GM21526 (cell line): ENCODE measurements at regions not wholly inside any gene's neighbourhood (a gene's known extent, or its start where the extent isn't known, plus 50 kb on each side); places are given as distances from the start of the nearest gene placed in this dataset.

ENCODE experiments used
- ATAC-seq: cut with Tn5 transposase; IDR thresholded peaks from one replicate; pipeline ENCODE4 v1.9.1; 2021; ENCODE audit warnings: moderate library complexity; ENCODE audit not compliant: unreplicated experiment, low FRiP score

DNA sequence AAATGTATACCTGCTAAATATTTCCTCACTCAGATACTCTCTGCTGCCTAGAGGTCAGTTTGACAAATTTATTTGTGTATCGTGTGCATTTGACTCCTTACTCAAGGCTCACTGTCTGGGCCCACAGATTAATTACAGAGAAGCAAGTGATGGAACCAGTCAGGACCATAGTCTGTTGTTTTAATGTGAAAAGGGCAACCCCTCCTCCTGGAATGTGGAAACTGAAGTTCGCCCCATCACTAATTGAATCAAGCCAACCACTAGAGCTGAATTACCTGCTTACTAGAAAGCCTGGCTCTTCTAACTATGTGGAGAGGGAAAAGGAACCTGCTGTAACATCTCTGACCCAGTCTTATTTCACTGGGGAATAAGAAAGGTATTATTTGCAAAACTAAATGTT, 199.9 kb upstream of the KRR1 start:
- ATAC-seq: no peak

GRCh38 chr12:75710361-75711069, 199.1 kb upstream of the KRR1 start:
- ATAC-seq: no peak

DNA sequence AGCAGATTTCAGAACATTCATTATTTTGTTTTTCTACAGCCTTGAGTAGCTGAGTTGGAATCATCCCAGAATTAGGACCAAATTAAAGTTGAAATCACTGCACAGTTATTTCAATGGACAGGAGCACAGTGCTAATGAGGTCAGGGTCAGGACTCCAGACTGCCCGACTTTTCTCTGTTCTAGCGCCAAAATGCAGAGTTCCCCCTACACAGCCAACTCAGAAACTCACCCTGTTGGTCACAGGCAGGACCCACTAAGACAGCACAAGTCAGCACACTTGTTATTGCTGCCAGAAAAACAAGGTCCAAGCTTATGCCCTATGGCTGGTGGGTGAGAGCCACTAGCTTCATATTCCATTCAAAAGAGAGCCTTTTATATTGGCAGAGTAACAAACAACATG, 198.1 kb upstream of the KRR1 start:
- ATAC-seq: no peak

GRCh38 chr12:75708802-75709201, 197.4 kb upstream of the KRR1 start:
- no peak for ATAC-seq

DNA sequence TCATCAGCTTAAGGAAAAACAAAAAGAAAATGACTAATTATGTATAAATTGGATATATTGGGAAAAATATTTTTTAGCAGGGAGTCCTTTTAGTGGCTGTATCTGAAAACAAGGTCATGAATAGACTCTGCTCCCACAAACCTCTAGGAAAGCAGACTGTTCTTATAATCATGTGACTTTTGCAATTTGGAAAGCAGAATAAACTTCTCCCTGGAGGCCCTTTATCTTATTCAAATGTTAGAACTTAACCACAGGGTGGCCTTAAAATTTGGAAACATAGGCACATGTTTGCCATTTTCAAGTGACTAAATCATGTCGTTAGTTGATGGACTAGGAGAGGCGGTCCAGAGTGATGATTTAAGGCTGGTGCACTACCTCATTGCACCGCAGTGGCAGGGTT, 196.6 kb upstream of the KRR1 start:
- ATAC-seq: no peak

- no peak for ATAC-seq
Measured at GRCh38 chr12:75706786-75707605, 195.6 kb upstream of the KRR1 start.

- ATAC-seq: no peak
Measured at GRCh38 chr12:75705749-75706711, 194.6 kb upstream of the KRR1 start.

DNA sequence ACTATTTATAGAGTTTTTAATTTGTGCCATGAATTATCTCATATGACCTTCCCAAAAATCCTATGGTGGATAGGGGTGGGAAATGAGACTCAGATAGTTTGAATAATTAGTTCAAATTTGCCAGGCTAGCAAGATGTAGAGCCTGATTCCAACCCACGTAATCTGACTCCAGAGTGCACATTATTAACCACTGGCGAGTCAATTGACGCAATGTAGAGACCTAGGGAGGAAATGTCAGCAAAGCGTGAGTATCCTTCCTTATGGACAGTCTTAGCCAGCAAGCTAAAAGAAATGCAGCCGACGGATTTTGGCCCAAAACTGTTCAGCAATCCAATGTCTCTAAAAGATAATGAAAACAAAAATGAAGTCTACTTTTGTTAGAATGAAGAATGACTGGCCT, 193.3 kb upstream of the KRR1 start:
- ATAC-seq: no peak

GRCh38 chr12:75704208-75704607, 192.8 kb upstream of the KRR1 start:
- ATAC-seq: no peak

GRCh38 chr12:75703131-75703530, 191.7 kb upstream of the KRR1 start:
- ATAC-seq: no peak

DNA sequence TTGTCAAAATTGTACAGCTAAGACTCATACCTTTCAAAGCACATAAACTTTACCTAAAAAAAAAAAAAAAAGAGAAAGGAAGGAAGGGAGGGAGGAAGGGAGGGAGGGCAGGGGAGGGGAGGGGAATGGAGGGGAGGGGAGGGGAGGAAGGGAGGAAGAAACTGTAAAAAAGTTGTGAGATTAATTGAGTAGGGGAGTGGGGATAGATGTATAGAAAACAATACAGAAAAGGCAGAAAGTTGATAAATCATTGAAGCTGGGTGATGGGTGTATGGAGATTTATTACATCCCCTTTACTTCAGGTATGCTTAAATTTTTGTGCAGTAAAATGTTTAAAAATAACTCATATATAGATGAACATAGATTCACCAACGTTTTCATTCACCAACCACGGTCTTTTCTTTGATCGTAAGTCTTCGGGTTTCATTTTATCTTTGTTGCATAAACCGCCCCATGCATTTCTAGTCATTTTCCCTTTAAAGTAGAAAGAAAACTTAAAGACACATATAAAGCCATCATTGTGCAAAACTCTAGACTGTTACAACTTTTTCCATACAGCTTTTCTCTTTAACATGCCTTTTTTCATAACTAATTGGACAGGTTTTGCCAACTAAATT, 191.2 kb upstream of the KRR1 start:
- ATAC-seq: no peak

DNA sequence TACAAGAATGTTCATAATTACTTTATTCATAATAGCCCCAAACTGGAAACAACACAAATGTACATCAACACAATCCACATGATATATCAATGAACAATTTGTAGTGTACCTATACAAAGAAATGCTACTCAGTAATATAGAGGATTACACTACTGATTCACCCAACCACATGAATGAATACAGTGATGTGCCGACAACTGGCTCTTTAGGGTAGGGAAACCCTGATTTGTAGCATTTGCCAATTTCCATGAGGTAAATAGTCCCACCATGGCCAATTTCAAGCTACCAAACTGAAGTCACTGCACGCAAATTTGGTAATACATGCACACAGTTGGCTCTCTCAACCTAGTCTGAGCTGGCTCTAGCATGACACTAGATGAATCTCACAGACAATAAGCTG, 190.4 kb upstream of the KRR1 start:
- no peak for ATAC-seq

DNA sequence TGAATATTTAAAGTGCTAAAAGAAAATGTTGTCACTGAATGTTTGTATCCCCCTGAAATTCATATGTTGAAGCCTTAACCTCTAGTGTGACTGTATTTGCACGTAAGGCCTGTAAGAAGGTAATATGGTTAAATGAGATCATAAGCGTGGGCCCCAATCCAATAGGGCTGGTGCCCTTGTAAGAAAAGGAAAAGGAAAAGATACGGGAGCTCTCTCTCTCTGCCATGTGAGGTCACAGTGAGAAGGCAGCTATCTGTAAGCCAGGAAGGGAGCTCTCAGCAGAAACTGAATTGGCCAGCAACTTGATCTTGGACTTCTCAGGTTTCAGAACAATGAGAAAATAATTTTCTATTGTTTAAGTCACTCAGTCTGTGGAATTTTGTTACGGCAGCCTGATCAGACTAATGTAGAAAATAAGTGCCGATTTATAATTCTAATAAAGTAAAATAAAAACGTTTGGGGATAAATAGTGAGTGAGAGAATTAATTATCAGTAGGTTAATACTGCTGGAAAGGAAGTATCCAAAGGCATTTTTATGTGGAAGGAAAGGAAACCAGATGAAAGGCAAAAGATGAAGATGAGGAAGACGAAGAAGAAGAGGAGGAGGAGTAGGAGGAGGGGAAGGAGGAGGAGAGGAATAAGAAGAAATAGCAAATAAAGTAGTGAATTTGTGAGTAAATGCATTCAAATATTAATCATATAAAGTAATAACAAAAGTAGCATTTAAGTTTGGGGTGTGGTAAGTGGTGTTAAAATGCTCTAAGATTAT, 188.5 kb upstream of the KRR1 start:
- no peak for ATAC-seq

DNA sequence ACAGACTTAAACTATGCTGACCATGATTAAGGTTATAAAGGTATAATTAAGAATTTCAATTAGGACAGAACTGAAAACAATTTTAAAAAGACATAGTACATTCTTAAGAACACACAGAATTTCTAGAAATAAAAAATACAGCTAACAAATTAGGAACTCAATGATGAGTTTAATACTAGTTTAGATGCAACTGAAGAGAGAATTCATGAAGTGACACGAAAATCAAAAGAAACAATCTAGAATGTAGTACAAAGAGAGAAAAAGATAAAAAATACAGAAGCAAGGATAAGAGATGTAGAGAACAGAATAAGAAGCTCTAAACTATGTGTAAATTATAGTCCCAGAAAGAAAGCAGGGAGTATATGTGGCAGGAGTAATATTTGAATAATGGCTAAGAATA, 187.8 kb upstream of the KRR1 start:
- no peak for ATAC-seq

GRCh38 chr12:75698052-75698451, 186.6 kb upstream of the KRR1 start:
- no peak for ATAC-seq

DNA sequence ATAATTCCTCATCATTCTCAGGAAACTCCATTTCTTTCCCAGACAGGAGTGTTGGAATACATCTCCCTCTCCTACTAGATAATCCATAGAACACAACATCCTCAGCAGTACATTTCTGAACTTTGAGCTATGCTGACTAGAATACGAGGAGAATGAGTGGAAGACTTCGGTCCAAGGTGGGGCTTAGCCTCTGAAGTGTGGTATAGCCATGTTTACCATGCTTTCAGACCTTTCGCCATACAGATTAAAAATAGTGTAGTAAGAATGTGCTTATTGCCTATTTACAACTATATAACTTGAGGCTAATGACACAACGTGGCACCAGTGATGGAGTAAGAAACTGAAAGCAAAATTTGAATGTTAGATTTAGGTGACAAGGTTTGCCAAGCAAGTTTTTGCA, 184.5 kb upstream of the KRR1 start:
- ATAC-seq: no peak

DNA sequence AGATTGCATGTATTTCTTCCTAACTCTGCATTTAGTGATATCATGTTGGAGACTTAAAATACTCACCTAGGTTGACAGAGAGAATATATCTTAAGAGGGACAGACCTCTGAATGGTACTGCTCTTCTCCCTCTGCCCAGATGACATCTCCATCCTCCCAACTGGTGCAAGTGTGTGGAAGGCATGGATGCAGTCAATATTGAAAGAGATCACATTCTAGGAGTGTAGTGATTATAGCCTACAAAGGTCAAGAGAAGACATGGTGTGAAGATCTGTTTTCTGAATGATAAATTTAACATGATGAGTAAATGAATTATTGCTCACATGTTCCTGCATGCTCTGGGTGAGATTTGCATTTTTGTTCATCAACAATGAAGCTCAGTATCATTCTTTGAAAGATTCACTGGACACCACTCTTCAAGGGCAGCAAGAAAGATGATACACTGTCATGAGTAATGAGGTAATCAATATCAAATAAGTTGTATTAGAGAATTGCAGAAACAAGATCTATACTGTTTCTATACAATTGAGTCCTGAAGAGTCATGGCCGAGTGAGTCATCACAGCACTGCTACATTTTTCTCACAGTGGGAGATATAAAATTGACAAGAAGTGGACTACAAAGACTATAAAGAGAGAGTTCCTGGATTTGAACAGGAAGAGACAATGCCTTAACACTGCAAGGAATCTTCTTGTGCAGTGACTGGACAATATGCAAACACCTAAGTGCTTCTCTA, 183.3 kb upstream of the KRR1 start:
- no peak for ATAC-seq

- no peak for ATAC-seq
Measured at GRCh38 chr12:75692876-75693275, 181.5 kb upstream of the KRR1 start.

DNA sequence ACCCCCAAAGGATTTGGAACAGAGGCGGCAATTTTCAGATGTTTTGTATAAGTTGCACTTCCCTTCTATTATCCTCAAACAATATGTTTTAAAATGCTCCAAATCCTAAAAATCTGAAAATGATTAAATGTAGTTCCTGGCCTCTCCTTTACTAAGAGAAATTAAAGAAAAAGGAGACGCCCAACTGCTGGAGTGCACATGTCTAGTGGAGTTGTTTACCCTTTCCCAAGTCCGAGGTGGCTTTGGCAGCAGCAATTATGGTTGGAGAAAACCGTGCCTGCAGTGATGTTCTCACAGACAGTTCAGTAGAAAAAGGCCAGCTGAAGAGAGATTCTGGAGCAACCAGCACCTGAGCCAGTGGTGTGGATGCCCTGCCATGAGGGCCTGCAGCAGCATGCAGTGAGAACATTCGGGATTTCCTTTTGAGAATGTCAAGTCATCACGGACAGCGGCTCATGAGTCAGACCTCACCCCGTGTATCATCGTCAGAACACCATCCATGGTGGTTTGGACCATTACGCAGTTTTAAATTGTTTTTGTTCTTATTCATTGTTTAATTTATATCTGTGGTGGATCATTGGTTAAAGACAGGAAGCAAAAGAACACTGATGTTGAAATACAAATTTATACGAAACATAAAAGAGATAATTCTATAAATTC, 179.0 kb upstream of the KRR1 start:
- no peak for ATAC-seq
